ENCODE measurements at regions not wholly inside any gene's neighbourhood (a gene's known extent, or its start where the extent isn't known, plus 50 kb on each side); places are given as distances from the start of the nearest gene placed in this dataset.

DNA sequence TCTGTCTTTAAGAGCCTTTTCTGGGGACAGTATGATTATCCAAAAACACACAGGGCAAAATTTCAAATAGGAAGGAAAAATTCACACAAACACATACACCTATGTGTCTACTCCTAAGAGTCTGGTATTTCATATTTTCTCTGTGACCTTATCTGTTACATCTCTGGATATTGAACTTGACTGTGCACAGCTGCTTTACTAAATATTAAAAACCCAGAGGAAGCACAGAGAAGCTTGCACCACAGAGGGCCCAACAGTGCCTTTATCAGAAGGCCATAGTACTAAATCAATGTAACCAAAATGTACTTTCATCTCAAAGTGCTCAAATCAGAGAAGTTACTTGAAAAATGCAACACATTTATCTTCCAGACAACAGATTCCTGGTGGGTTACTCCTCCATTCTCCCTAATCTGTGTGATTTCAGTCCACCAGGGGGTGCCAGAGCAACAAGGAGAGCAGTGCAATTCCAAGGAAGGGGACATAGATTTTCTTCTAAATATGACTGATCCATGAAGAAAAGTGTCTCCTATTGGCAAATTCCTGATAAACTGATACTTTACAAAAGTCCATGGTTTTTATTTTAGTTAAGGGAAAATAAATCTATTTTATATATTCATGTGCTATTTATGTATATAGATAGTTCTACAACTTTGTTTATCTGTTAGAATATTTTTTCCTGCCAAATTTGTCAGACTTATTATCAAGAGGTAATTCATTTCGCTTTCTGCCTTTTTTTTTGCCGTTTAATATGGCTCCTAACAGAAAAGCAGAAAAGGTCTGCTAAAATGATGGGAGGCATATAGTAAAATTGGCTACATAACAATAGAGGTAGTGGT is 617.6 kb downstream of the LRFN5 start:
- TF ChIP-seq EZH2 (IDR thresholded peaks at IDR 0.05; ENCODE audit: low read length, unreplicated experiment), result no peak
- TF ChIP-seq CTCF (conservative IDR thresholded peaks at IDR 0.05; ENCODE audit: low read depth, low read length), result peak; percentile 96

Measured in PC-3 (cell line).